DND-41 (cell line): ENCODE measurements at regions not wholly inside any gene's neighbourhood (a gene's known extent, or its start where the extent isn't known, plus 50 kb on each side); places are given as distances from the start of the nearest gene placed in this dataset.

Experiments used
- ATAC-seq: fragments of 200-7000 bp; cut with Tn5 transposase; 3 replicates; pipeline ENCODE4 v1.9.1; 2021; ENCODE audit warnings: low read depth; ENCODE audit not compliant: insufficient read depth
- DNase-seq: peaks from one replicate; pipeline ENCODE4 v3.0.0-alpha.2; 2020
- H2AFZ ChIP-seq: 2 replicates; pipeline ENCODE4 v1.6.0; 2012; ENCODE audit warnings: low read depth, low read length
- H3K27ac ChIP-seq: 2 replicates; pipeline ENCODE4 v1.5.1; 2012; ENCODE audit warnings: low read length, inconsistent platforms
- H3K27me3 ChIP-seq: fragments of 200-600 bp; sonication (generic); 2 replicates; pipeline ENCODE4 v1.6.0; 2012; ENCODE audit warnings: low read length, mild to moderate bottlenecking, inconsistent platforms; ENCODE audit not compliant: insufficient read depth, poor library complexity
- H3K36me3 ChIP-seq: 2 replicates; pipeline ENCODE4 v1.5.1; 2012; ENCODE audit warnings: low read length, inconsistent platforms; ENCODE audit not compliant: insufficient read depth
- H3K4me1 ChIP-seq: 2 replicates; pipeline ENCODE4 v1.5.1; 2012; ENCODE audit warnings: mild to moderate bottlenecking, low read length; ENCODE audit not compliant: insufficient read depth
- H3K4me2 ChIP-seq: 2 replicates; pipeline ENCODE4 v1.6.0; 2012; ENCODE audit warnings: mild to moderate bottlenecking, moderate library complexity, low read length, inconsistent platforms; ENCODE audit not compliant: insufficient read depth
- H3K4me3 ChIP-seq, 2 experiments: fragments of 200-600 bp in 1 of 2; shearing (Covaris generic) in 1 of 2; 2 replicates each; pipeline ENCODE4 v1.5.1; 2012 to 2016; ENCODE audit warnings: inconsistent platforms in 2 of 2, low read length in 2 of 2, mild to moderate bottlenecking in 2 of 2, low read depth in 1 of 2, moderate library complexity in 1 of 2
- H3K79me2 ChIP-seq: 2 replicates; pipeline ENCODE4 v1.6.0; 2012; ENCODE audit warnings: low read length, inconsistent platforms; ENCODE audit not compliant: insufficient read depth
- H3K9ac ChIP-seq: 2 replicates; pipeline ENCODE4 v1.6.0; 2012; ENCODE audit warnings: low read depth, mild to moderate bottlenecking, inconsistent platforms, low read length, moderate library complexity
- H3K9me3 ChIP-seq: 2 replicates; pipeline ENCODE4 v1.5.1; 2012; ENCODE audit warnings: low read length, moderate library complexity, mild to moderate bottlenecking, inconsistent platforms; ENCODE audit not compliant: insufficient read depth, severe bottlenecking
- H4K20me1 ChIP-seq: 2 replicates; pipeline ENCODE4 v1.6.0; 2012; ENCODE audit warnings: low read length; ENCODE audit not compliant: insufficient read depth
- CTCF ChIP-seq: IDR thresholded peaks from 2 replicates; pipeline ENCODE4 v1.5.1; 2012; ENCODE audit warnings: borderline replicate concordance, low read length, moderate library complexity, mild to moderate bottlenecking; ENCODE audit not compliant: poor library complexity, severe bottlenecking; ENCODE audit errors: extremely low read depth
- EZH2 ChIP-seq: IDR thresholded peaks from 3 replicates; pipeline ENCODE4 v1.6.1; 2012; ENCODE audit warnings: borderline replicate concordance, low read depth, mild to moderate bottlenecking, moderate library complexity, low read length, inconsistent platforms; ENCODE audit not compliant: severe bottlenecking

GRCh38 chr16:85994492-85995490 is 95.8 kb downstream of the IRF8 start:
- H3K9me3 ChIP-seq: no peaks in the 10 kb centered on the region
- H3K36me3 ChIP-seq: no peaks in the 10 kb centered on the region
- no peak overlapping the region for H3K9ac ChIP-seq
- no peak overlapping the region for H3K4me2 ChIP-seq
- H3K4me3 ChIP-seq: no peak overlapping the region
- H2AFZ ChIP-seq: no peak overlapping the region
- ATAC-seq: no peak
- TF ChIP-seq EZH2 (no peak), CTCF (no peak)
- no peaks in the 10 kb centered on the region for H3K79me2 ChIP-seq
- H4K20me1 ChIP-seq: no peaks in the 10 kb centered on the region; the same call in 1 of the 2 replicates
- peaks cover 10% of the 10 kb centered on the region for H3K27me3 ChIP-seq
- no peak overlapping the region for H3K27ac ChIP-seq
- H3K4me1 ChIP-seq: no peaks in the 10 kb centered on the region
- no peak for DNase-seq

GRCh38 chr16:85995541-85996423 is 96.8 kb downstream of the IRF8 start:
- H3K4me2 ChIP-seq: no peak overlapping the region
- H3K27me3 ChIP-seq: peaks cover 11% of the 10 kb centered on the region
- DNase-seq (no peak), ATAC-seq (no peak)
- H3K36me3 ChIP-seq: no peaks in the 10 kb centered on the region
- no peak overlapping the region for H3K27ac ChIP-seq
- no peak overlapping the region for H2AFZ ChIP-seq
- H3K9ac ChIP-seq: no peak overlapping the region
- H4K20me1 ChIP-seq: no peaks in the 10 kb centered on the region; the same call in 1 of the 2 replicates
- no peak for TF ChIP-seq EZH2
- no peak for TF ChIP-seq CTCF
- H3K4me3 ChIP-seq: no peak overlapping the region
- H3K79me2 ChIP-seq: no peaks in the 10 kb centered on the region
- no peaks in the 10 kb centered on the region for H3K9me3 ChIP-seq
- no peaks in the 10 kb centered on the region for H3K4me1 ChIP-seq

- H2AFZ ChIP-seq: no peak overlapping the region
- no peak overlapping the region for H3K9ac ChIP-seq
- H3K4me1 ChIP-seq: no peaks in the 10 kb centered on the region
- no peaks in the 10 kb centered on the region for H3K79me2 ChIP-seq
- no peak overlapping the region for H3K4me2 ChIP-seq
- no peak for DNase-seq
- no peaks in the 10 kb centered on the region for H3K36me3 ChIP-seq
- H3K9me3 ChIP-seq: no peaks in the 10 kb centered on the region
- no peak overlapping the region for H3K4me3 ChIP-seq
- H4K20me1 ChIP-seq: no peaks in the 10 kb centered on the region; the same call in 1 of the 2 replicates
- no peak for ATAC-seq
- TF ChIP-seq EZH2 (no peak), CTCF (no peak)
- no peak overlapping the region for H3K27ac ChIP-seq
- H3K27me3 ChIP-seq: peaks cover 14% of the 10 kb centered on the region
These were observed 97.9 kb downstream of the IRF8 start for GRCh38 chr16:85996843-85997242.
